HCT116 (cell line): ENCODE measurements at regions not wholly inside any gene's neighbourhood (a gene's known extent, or its start where the extent isn't known, plus 50 kb on each side); places are given as distances from the start of the nearest gene placed in this dataset.

Experiments used
- ATAC-seq: fragments of 200-7000 bp; cut with Tn5 transposase; 2 replicates; pipeline ENCODE4 v1.9.1; 2020; ENCODE audit warnings: mild to moderate bottlenecking, moderate library complexity
- BruUV-seq: library from RNA; stranded (reverse); fragments of 400-500 nt; replicated peaks from 2 replicates; lab custom pipeline; 2021; lab: Mats Ljungman, UMichigan
- CTCF ChIA-PET: fragments of 300-600 bp; sonication (Branson Sonifier 250); formaldehyde crosslinking; loops from one replicate; lab custom pipeline; 2021; ENCODE audit warnings: antibody characterized with exemption; lab: Charles Lee
- POLR2A ChIA-PET: fragments of 300-600, 350-600 bp; sonication (Branson Sonifier 250); formaldehyde crosslinking; loops from one replicate; lab custom pipeline; 2021; ENCODE audit warnings: antibody characterized with exemption; lab: Charles Lee
- RAD21 ChIA-PET, 2 experiments: fragments of 300-600 bp; sonication (Branson Sonifier 250); formaldehyde crosslinking; loops; one replicate each; lab custom pipeline; 2023; ENCODE audit warnings: low total read pairs in 2 of 2; ENCODE audit not compliant: uncharacterized antibody in 2 of 2, unreplicated experiment in 2 of 2, low non-redundant PET in 1 of 2; lab: Charles Lee
- DNase-seq: peaks from one replicate; pipeline ENCODE4 v3.0.0-alpha.2; 2010; ENCODE audit warnings: low read depth, low spot score
- H2AFZ ChIP-seq: fragments of 200-600 bp; shearing (Covaris generic), sonication (generic); 2 replicates; pipeline ENCODE4 v1.6.1; 2017; ENCODE audit warnings: low read depth, mixed run types, mixed read lengths, antibody characterized with exemption, low read length; ENCODE audit not compliant: poor library complexity, severe bottlenecking
- H3K27ac ChIP-seq: 2 replicates; pipeline ENCODE4 v1.5.1; 2012; ENCODE audit warnings: low read depth, low read length
- H3K27me3 ChIP-seq: fragments of 200-600 bp; sonication (generic); 2 replicates; pipeline ENCODE4 v1.6.1; 2016; ENCODE audit warnings: mixed run types, low read length, mixed read lengths; ENCODE audit not compliant: insufficient read depth
- H3K36me3 ChIP-seq, 2 experiments: fragments of 200-500 bp in 1 of 2; fragments of 200-600 bp in 1 of 2; sonication (Bioruptor generic) in 1 of 2; sonication (generic) in 1 of 2; 2 replicates each; pipeline versions ENCODE4 v1.5.1 to v1.6.1; 2014 to 2016; ENCODE audit warnings: low read length in 2 of 2, inconsistent platforms in 1 of 2, mixed read lengths in 1 of 2, mixed run types in 1 of 2; ENCODE audit not compliant: insufficient read depth in 2 of 2, control insufficient read depth in 1 of 2
- H3K4me1 ChIP-seq, 2 experiments: fragments of 200-600 bp in 1 of 2; sonication (generic) in 1 of 2; 2 replicates each; pipeline versions ENCODE4 v1.5.1 to v1.6.1; 2012 to 2017; ENCODE audit warnings: low read length in 2 of 2, inconsistent platforms in 1 of 2, mild to moderate bottlenecking in 1 of 2, mixed read lengths in 1 of 2, mixed run types in 1 of 2, moderate library complexity in 1 of 2; ENCODE audit not compliant: insufficient read depth in 2 of 2, control insufficient read depth in 1 of 2
- H3K4me2 ChIP-seq: fragments of 200-600 bp; sonication (generic); 2 replicates; pipeline ENCODE4 v1.6.1; 2017; ENCODE audit warnings: mixed run types, low read length, mixed read lengths
- H3K4me3 ChIP-seq, 2 experiments: fragments of 200-600 bp in 1 of 2; sonication (generic) in 1 of 2; replicated peaks in 1 of 2; 2 replicates each; pipeline ENCODE4 v1.5.1; 2011 to 2016; ENCODE audit warnings: low read length in 2 of 2, control low read depth in 1 of 2, low read depth in 1 of 2, mild to moderate bottlenecking in 1 of 2, mixed read lengths in 1 of 2, mixed run types in 1 of 2
- H3K79me2 ChIP-seq: fragments of 200-600 bp; sonication (generic); 2 replicates; pipeline ENCODE4 v1.6.1; 2017; ENCODE audit warnings: mild to moderate bottlenecking, mixed run types, low read length, moderate library complexity, mixed read lengths; ENCODE audit not compliant: insufficient read depth
- H3K9ac ChIP-seq: fragments of 200-600 bp; sonication (generic); 2 replicates; pipeline ENCODE4 v1.6.1; 2016; ENCODE audit warnings: low read length, mixed read lengths
- H3K9me2 ChIP-seq: fragments of 200-600 bp; sonication (generic), shearing (Covaris generic); 2 replicates; pipeline ENCODE4 v1.6.1; 2017; ENCODE audit warnings: mixed run types, mild to moderate bottlenecking, moderate library complexity; ENCODE audit not compliant: insufficient read depth
- H3K9me3 ChIP-seq, 2 experiments: fragments of 200-500 bp in 1 of 2; fragments of 200-600 bp in 1 of 2; sonication (Bioruptor generic) in 1 of 2; sonication (generic) in 1 of 2; 2 replicates each; pipeline ENCODE4 v1.6.1; 2014 to 2017; ENCODE audit warnings: low read length in 2 of 2, mixed read lengths in 2 of 2, inconsistent platforms in 1 of 2, low read depth in 1 of 2, mild to moderate bottlenecking in 1 of 2, mixed run types in 1 of 2, moderate library complexity in 1 of 2; ENCODE audit not compliant: control insufficient read depth in 1 of 2, insufficient read depth in 1 of 2
- H4K20me1 ChIP-seq: fragments of 200-600 bp; sonication (generic), shearing (Covaris generic); 2 replicates; pipeline ENCODE4 v1.6.1; 2017; ENCODE audit warnings: mixed run types, mild to moderate bottlenecking, moderate library complexity; ENCODE audit not compliant: insufficient read depth
- CBX3 ChIP-seq: IDR thresholded peaks from 2 replicates; pipeline ENCODE4 v1.6.1; 2012; ENCODE audit warnings: low read depth
- CEBPB ChIP-seq: IDR thresholded peaks from 2 replicates; pipeline ENCODE4 v1.6.1; 2012; ENCODE audit warnings: low read depth
- CTCF ChIP-seq, 3 experiments: fragments of 200-600 bp in 1 of 3; sonication (generic) in 1 of 3; IDR thresholded peaks in 2 of 3; conservative IDR thresholded peaks in 1 of 3; 2 replicates each; pipeline ENCODE4 v1.5.1; 2012 to 2017; ENCODE audit warnings: low read depth in 2 of 3, low read length in 2 of 3, antibody characterized with exemption in 1 of 3, borderline replicate concordance in 1 of 3, control low read depth in 1 of 3, mild to moderate bottlenecking in 1 of 3, mixed read lengths in 1 of 3, mixed run types in 1 of 3, moderate library complexity in 1 of 3; ENCODE audit not compliant: insufficient read depth in 1 of 3
- EGR1 ChIP-seq: IDR thresholded peaks from 2 replicates; pipeline ENCODE4 v1.6.1; 2012; ENCODE audit warnings: low read depth
- ELF1 ChIP-seq: IDR thresholded peaks from 2 replicates; pipeline ENCODE4 v1.6.1; 2012; ENCODE audit warnings: low read depth, borderline replicate concordance
- EZH2 ChIP-seq: fragments of 200-600 bp; sonication (generic); IDR thresholded peaks from 2 replicates; pipeline ENCODE4 v1.6.1; 2017; ENCODE audit warnings: antibody characterized with exemption, mixed run types
- EZH2phosphoT487 ChIP-seq: fragments of 200-600 bp; IDR thresholded peaks from 2 replicates; pipeline ENCODE4 v1.6.1; 2018; ENCODE audit warnings: antibody characterized with exemption, borderline replicate concordance
- JUND ChIP-seq: IDR thresholded peaks from 2 replicates; pipeline ENCODE4 v1.6.1; 2012
- MAX ChIP-seq: IDR thresholded peaks from 2 replicates; pipeline ENCODE4 v1.6.1; 2012
- POLR2A ChIP-seq: IDR thresholded peaks from 2 replicates; pipeline ENCODE4 v1.7.0; 2011; ENCODE audit warnings: borderline replicate concordance; ENCODE audit not compliant: insufficient read depth, insufficient read length; ENCODE audit errors: extremely low read depth
- POLR2AphosphoS5 ChIP-seq: IDR thresholded peaks from 2 replicates; pipeline ENCODE4 v1.6.1; 2011; ENCODE audit warnings: mild to moderate bottlenecking, low read depth, low read length, moderate library complexity
- RAD21 ChIP-seq: IDR thresholded peaks from 2 replicates; pipeline ENCODE4 v1.6.1; 2012; ENCODE audit warnings: low read depth, mild to moderate bottlenecking
- SIN3A ChIP-seq: IDR thresholded peaks from 2 replicates; pipeline ENCODE4 v1.6.1; 2012; ENCODE audit warnings: low read depth
- YY1 ChIP-seq: IDR thresholded peaks from 2 replicates; pipeline ENCODE4 v1.6.1; 2011; ENCODE audit warnings: low read length, low read depth, moderate library complexity, mild to moderate bottlenecking; ENCODE audit not compliant: insufficient replicate concordance; ENCODE audit errors: extremely low read depth
- ZFX ChIP-seq: fragments of 450-650 bp; IDR thresholded peaks from 2 replicates; pipeline ENCODE4 v1.6.1; 2017
- ZNF274 ChIP-seq: fragments of 200-500 bp; sonication (Bioruptor generic); IDR thresholded peaks from 2 replicates; pipeline ENCODE4 v1.6.1; 2014; ENCODE audit warnings: mild to moderate bottlenecking, low read depth, low read length, inconsistent platforms
- intact Hi-C: fragments of 100-400 bp; cut with micrococcal nuclease; formaldehyde crosslinking; loops from 2 replicates; pipeline ENCODE4 v1.10.0; 2022
- TF ChIP-seq, protein P1 (sequence below): IDR thresholded peaks from 2 replicates; pipeline ENCODE4 v1.6.1; 2012; ENCODE audit warnings: low read depth

DNA sequence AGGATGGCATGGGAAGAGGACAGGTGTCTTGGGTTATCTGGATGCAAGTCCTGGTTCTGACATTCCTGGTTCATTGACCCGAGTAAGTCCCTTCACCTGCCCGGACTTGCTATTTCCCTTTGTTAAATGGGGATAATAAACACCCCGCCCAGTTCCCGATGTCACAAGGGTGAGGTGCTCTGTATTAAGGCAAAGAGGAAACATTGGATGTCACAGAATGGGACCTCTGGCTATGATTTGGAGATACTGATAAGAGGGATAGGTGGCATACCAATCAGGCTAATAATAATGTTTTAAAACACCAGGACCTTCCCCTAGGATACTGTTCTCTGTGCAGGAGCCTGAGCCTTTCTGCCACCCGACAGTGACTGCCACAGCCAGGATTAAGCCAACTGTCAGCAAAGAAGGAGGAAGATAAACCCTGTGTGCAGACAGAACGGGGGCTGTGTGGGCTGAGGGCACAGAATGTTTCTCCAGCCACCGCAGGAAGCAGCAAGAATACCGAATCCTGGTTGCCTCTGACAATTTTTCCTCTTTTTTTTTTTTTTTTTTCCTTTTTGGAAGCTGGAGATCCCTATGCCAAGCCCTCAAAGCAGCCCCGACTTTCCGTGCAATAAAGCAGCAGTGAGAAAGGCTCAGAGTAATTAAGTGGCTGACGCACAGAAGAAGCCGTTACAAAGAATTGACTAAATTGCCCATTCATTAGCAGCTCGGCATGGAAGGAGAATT, 336.6 kb downstream of the SMAD2 start:
- Histone ChIP-seq H3K27ac (no peak overlapping the region), H3K9me2 (no peaks in the 10 kb centered on the region), H2AFZ (no peak overlapping the region), H4K20me1 (no peaks in the 10 kb centered on the region), H3K4me3 (no peak overlapping the region), H3K4me1 (no peaks in the 10 kb centered on the region), H3K79me2 (no peaks in the 10 kb centered on the region), H3K4me2 (no peak overlapping the region), H3K27me3 (no peaks in the 10 kb centered on the region; the same call in 1 of the 2 replicates), H3K36me3 (no peaks in the 10 kb centered on the region), H3K9ac (no peak overlapping the region), H3K9me3 (no peaks in the 10 kb centered on the region)
- CTCF ChIA-PET, result no interaction called here
- DNase-seq (no peak), ATAC-seq (no peak)
- BruUV-seq, result no TSS peak
- TF ChIP-seq SIN3A, result no peak
- no peak for TF ChIP-seq CBX3
- TF ChIP-seq MAX, result no peak
- TF ChIP-seq EZH2phosphoT487, result no peak
- TF ChIP-seq JUND, result no peak
- no peak for TF ChIP-seq CEBPB
- no peak for TF ChIP-seq YY1
- TF ChIP-seq POLR2AphosphoS5, result no peak
- no peak for TF ChIP-seq RAD21
- TF ChIP-seq, protein P1, sequence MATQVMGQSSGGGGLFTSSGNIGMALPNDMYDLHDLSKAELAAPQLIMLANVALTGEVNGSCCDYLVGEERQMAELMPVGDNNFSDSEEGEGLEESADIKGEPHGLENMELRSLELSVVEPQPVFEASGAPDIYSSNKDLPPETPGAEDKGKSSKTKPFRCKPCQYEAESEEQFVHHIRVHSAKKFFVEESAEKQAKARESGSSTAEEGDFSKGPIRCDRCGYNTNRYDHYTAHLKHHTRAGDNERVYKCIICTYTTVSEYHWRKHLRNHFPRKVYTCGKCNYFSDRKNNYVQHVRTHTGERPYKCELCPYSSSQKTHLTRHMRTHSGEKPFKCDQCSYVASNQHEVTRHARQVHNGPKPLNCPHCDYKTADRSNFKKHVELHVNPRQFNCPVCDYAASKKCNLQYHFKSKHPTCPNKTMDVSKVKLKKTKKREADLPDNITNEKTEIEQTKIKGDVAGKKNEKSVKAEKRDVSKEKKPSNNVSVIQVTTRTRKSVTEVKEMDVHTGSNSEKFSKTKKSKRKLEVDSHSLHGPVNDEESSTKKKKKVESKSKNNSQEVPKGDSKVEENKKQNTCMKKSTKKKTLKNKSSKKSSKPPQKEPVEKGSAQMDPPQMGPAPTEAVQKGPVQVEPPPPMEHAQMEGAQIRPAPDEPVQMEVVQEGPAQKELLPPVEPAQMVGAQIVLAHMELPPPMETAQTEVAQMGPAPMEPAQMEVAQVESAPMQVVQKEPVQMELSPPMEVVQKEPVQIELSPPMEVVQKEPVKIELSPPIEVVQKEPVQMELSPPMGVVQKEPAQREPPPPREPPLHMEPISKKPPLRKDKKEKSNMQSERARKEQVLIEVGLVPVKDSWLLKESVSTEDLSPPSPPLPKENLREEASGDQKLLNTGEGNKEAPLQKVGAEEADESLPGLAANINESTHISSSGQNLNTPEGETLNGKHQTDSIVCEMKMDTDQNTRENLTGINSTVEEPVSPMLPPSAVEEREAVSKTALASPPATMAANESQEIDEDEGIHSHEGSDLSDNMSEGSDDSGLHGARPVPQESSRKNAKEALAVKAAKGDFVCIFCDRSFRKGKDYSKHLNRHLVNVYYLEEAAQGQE, result no peak
- no peak for TF ChIP-seq ZNF274
- no peak for TF ChIP-seq EGR1
- no peak for TF ChIP-seq ELF1
- no peak for TF ChIP-seq POLR2A
- no peak for TF ChIP-seq CTCF (IDR thresholded peaks at IDR 0.05 in 2 of 3, conservative IDR thresholded peaks at IDR 0.05 in 1 of 3; ENCODE audit: borderline replicate concordance in 1 of 3, insufficient read depth in 1 of 3, low read depth in 2 of 3, low read length in 2 of 3)
- TF ChIP-seq EZH2, result no peak
- no peak for TF ChIP-seq ZFX
- RAD21 ChIA-PET, result no interaction called here
- intact Hi-C loops, result no loop called here
- POLR2A ChIA-PET, result no interaction called here
